GM19467 (cell line): ENCODE measurements at regions not wholly inside any gene's neighbourhood (a gene's known extent, or its start where the extent isn't known, plus 50 kb on each side); places are given as distances from the start of the nearest gene placed in this dataset.

Source experiments
- ATAC-seq: cut with Tn5 transposase; IDR thresholded peaks from one replicate; pipeline ENCODE4 v1.9.1; 2021; ENCODE audit warnings: mild to moderate bottlenecking, moderate library complexity; ENCODE audit not compliant: unreplicated experiment

GRCh38 chr7:52897713-52898112 lies 137.7 kb upstream of the POM121L12 start:
- ATAC-seq: no peak

- no peak for ATAC-seq
Measured at GRCh38 chr7:52897288-52897687, 138.1 kb upstream of the POM121L12 start.

GRCh38 chr7:52877240-52877639 lies 158.2 kb upstream of the POM121L12 start:
- no peak for ATAC-seq

GRCh38 chr7:52876402-52876801 lies 159.0 kb upstream of the POM121L12 start:
- ATAC-seq: no peak

- no peak for ATAC-seq
Measured at GRCh38 chr7:52863652-52864051, 171.8 kb upstream of the POM121L12 start.

GRCh38 chr7:52862321-52862720 lies 173.1 kb upstream of the POM121L12 start:
- ATAC-seq: no peak

GRCh38 chr7:52857367-52857766 lies 178.1 kb upstream of the POM121L12 start:
- no peak for ATAC-seq

- ATAC-seq: no peak
Measured at GRCh38 chr7:52854681-52855080, 180.8 kb upstream of the POM121L12 start.

GRCh38 chr7:52851547-52851946 lies 183.9 kb upstream of the POM121L12 start:
- ATAC-seq: no peak

- ATAC-seq: no peak
Measured at GRCh38 chr7:52843436-52843835, 192.0 kb upstream of the POM121L12 start.

- ATAC-seq: no peak
Measured at GRCh38 chr7:52842202-52842900, 193.1 kb upstream of the POM121L12 start.

- no peak for ATAC-seq
Measured at GRCh38 chr7:52838981-52839411, 196.4 kb upstream of the POM121L12 start.

- ATAC-seq: no peak
Measured at GRCh38 chr7:52831321-52831720, 204.1 kb upstream of the POM121L12 start.

GRCh38 chr7:52830801-52831200 lies 204.6 kb upstream of the POM121L12 start:
- no peak for ATAC-seq

GRCh38 chr7:52826515-52827265 lies 208.7 kb upstream of the POM121L12 start:
- ATAC-seq: no peak

GRCh38 chr7:52825611-52826010 lies 209.8 kb upstream of the POM121L12 start:
- no peak for ATAC-seq

- ATAC-seq: no peak
Measured at GRCh38 chr7:52811537-52811936, 223.9 kb upstream of the POM121L12 start.

GRCh38 chr7:52799817-52800216 lies 235.6 kb upstream of the POM121L12 start:
- no peak for ATAC-seq

GRCh38 chr7:52797801-52798200 lies 237.6 kb upstream of the POM121L12 start:
- no peak for ATAC-seq

GRCh38 chr7:52794621-52795020 lies 240.8 kb upstream of the POM121L12 start:
- ATAC-seq: no peak

- no peak for ATAC-seq
Measured at GRCh38 chr7:52791176-52791700, 244.2 kb upstream of the POM121L12 start.

- ATAC-seq: no peak
Measured at GRCh38 chr7:52786174-52786573, 249.3 kb upstream of the POM121L12 start.
